CD4-positive, alpha-beta T cell treated with Interleukin-4 for 1 hour (primary cell): ENCODE measurements at regions not wholly inside any gene's neighbourhood (a gene's known extent, or its start where the extent isn't known, plus 50 kb on each side); places are given as distances from the start of the nearest gene placed in this dataset.
"Not testable (repeated sequence)": the region's sequence is repeated elsewhere in the genome, so short reads cannot be mapped to it uniquely, and the experiment has no call there.

Experiments
- DNase-seq, 2 donors: peaks; one replicate each; pipeline ENCODE4 v3.0.0-alpha.2; 2020 to 2022

- not testable (repeated sequence) for DNase-seq
Observed at GRCh38 chr1:121006826-121007225, 117.3 kb downstream of the PPIAL4A start.

GRCh38 chr1:121007755-121008154 is 118.2 kb downstream of the PPIAL4A start:
- not testable (repeated sequence) for DNase-seq

- DNase-seq: peak in 1 of 2 donors; percentile 19
Observed at GRCh38 chr1:121008512-121009215, 119.1 kb downstream of the PPIAL4A start.

- peak; percentile 42 to 46 for DNase-seq
Observed at GRCh38 chr1:121009216-121010057, 119.9 kb downstream of the PPIAL4A start.

- DNase-seq: not testable (repeated sequence)
Observed at GRCh38 chr1:121010141-121010540, 120.6 kb downstream of the PPIAL4A start.

GRCh38 chr1:121013181-121013580 is 123.6 kb downstream of the PPIAL4A start:
- DNase-seq: not testable (repeated sequence)

- DNase-seq: peak in 1 of 2 donors; percentile 50
Observed at GRCh38 chr1:121016182-121017028, 126.8 kb downstream of the PPIAL4A start.

GRCh38 chr1:121019715-121020349 is 130.3 kb downstream of the PPIAL4A start:
- not testable (repeated sequence) for DNase-seq

- peak; percentile 60 to 63 for DNase-seq
Observed at GRCh38 chr1:121020350-121021236, 131.0 kb downstream of the PPIAL4A start.

GRCh38 chr1:121021716-121022115 is 132.1 kb downstream of the PPIAL4A start:
- DNase-seq: not testable (repeated sequence)

GRCh38 chr1:121032878-121033494 is 143.4 kb downstream of the PPIAL4A start:
- not testable (repeated sequence) for DNase-seq

GRCh38 chr1:121036792-121037191 is 147.2 kb downstream of the PPIAL4A start:
- not testable (repeated sequence) for DNase-seq

GRCh38 chr1:121040974-121041373 is 143.2 kb downstream of the FAM72B start:
- not testable (repeated sequence) for DNase-seq

- DNase-seq: not testable (repeated sequence)
Observed at GRCh38 chr1:121041497-121041896, 142.6 kb downstream of the FAM72B start.

- not testable (repeated sequence) for DNase-seq
Observed at GRCh38 chr1:121042882-121043281, 141.3 kb downstream of the FAM72B start.

GRCh38 chr1:121048293-121048752 is 135.8 kb downstream of the FAM72B start:
- peak in 1 of 2 donors; percentile 6 for DNase-seq

- DNase-seq: not testable (repeated sequence)
Observed at GRCh38 chr1:121048769-121049443, 135.2 kb downstream of the FAM72B start.

GRCh38 chr1:121050097-121050496 is 134.0 kb downstream of the FAM72B start:
- not testable (repeated sequence) for DNase-seq

GRCh38 chr1:121051161-121051790 is 132.9 kb downstream of the FAM72B start:
- DNase-seq: not testable (repeated sequence)
